SK-N-SH treated with all-trans-retinoic acid at 6 μM for 48 hours (cell line): ENCODE measurements at regions not wholly inside any gene's neighbourhood (a gene's known extent, or its start where the extent isn't known, plus 50 kb on each side); places are given as distances from the start of the nearest gene placed in this dataset.

Source experiments
- ATAC-seq: fragments of 200-7000 bp; cut with Tn5 transposase; 3 replicates; pipeline ENCODE4 v1.9.1; 2020; ENCODE audit warnings: mild to moderate bottlenecking, moderate library complexity
- ARNTL ChIP-seq: fragments of 450-650 bp; formaldehyde crosslinking; IDR thresholded peaks from 2 replicates; pipeline ENCODE4 v1.5.0; 2020; ENCODE audit warnings: low read depth, mild to moderate bottlenecking, moderate library complexity, borderline replicate concordance
- BACH2 ChIP-seq: fragments of 250-450 bp; sonication (Bioruptor Pico); IDR thresholded peaks from 2 replicates; pipeline ENCODE4 v1.9.0; 2021; ENCODE audit warnings: mild to moderate bottlenecking, borderline replicate concordance
- CREB5 ChIP-seq: fragments of 250-450 bp; sonication (Bioruptor Pico); IDR thresholded peaks from 2 replicates; pipeline ENCODE4 v1.5.1; 2020; ENCODE audit warnings: low read depth, mild to moderate bottlenecking, moderate library complexity
- CSDC2 ChIP-seq: fragments of 250-450 bp; sonication (Bioruptor Pico); IDR thresholded peaks from 2 replicates; pipeline ENCODE4 v1.5.0; 2020; ENCODE audit warnings: mild to moderate bottlenecking, moderate library complexity
- CSRNP3 ChIP-seq: fragments of 250-450 bp; sonication (Bioruptor Pico); IDR thresholded peaks from 2 replicates; pipeline ENCODE4 v1.5.1; 2021; ENCODE audit warnings: mild to moderate bottlenecking, moderate library complexity
- ESRRG ChIP-seq: fragments of 250-450 bp; sonication (Bioruptor Pico); IDR thresholded peaks from 2 replicates; pipeline ENCODE4 v1.6.1; 2021; ENCODE audit warnings: mild to moderate bottlenecking
- ISL1 ChIP-seq: fragments of 250-450 bp; sonication (Bioruptor Pico); IDR thresholded peaks from 2 replicates; pipeline ENCODE4 v2.1.2; 2022; ENCODE audit warnings: mild to moderate bottlenecking, moderate library complexity
- OSR1 ChIP-seq: fragments of 250-450 bp; sonication (Bioruptor Pico); IDR thresholded peaks from 2 replicates; pipeline ENCODE4 v1.8.0; 2022; ENCODE audit warnings: moderate library complexity, mild to moderate bottlenecking, inconsistent platforms
- PATZ1 ChIP-seq: fragments of 250-450 bp; sonication (Bioruptor Pico); IDR thresholded peaks from 2 replicates; pipeline ENCODE4 v1.8.0; 2020; ENCODE audit warnings: mild to moderate bottlenecking, moderate library complexity, borderline replicate concordance
- POU6F1 ChIP-seq: fragments of 250-450 bp; sonication (Bioruptor Pico); IDR thresholded peaks from 2 replicates; pipeline ENCODE4 v1.8.0; 2021; ENCODE audit warnings: low read depth, mild to moderate bottlenecking, moderate library complexity, borderline replicate concordance
- PPARA ChIP-seq: fragments of 250-450 bp; sonication (Bioruptor Pico); IDR thresholded peaks from 2 replicates; pipeline ENCODE4 v1.5.0; 2020; ENCODE audit warnings: mild to moderate bottlenecking, borderline replicate concordance
- RARB ChIP-seq: fragments of 250-450 bp; sonication (Bioruptor Pico); IDR thresholded peaks from 2 replicates; pipeline ENCODE4 v1.8.0; 2021; ENCODE audit warnings: mild to moderate bottlenecking, moderate library complexity
- SNAI2 ChIP-seq: fragments of 250-450 bp; sonication (Bioruptor Pico); IDR thresholded peaks from 2 replicates; pipeline ENCODE4 v1.5.0; 2020; ENCODE audit warnings: mild to moderate bottlenecking, moderate library complexity
- TCF4 ChIP-seq: fragments of 250-450 bp; sonication (Bioruptor Pico); IDR thresholded peaks from 2 replicates; pipeline ENCODE4 v1.8.0; 2021; ENCODE audit warnings: mild to moderate bottlenecking, moderate library complexity, borderline replicate concordance
- TOX ChIP-seq: fragments of 250-450 bp; sonication (Bioruptor Pico); IDR thresholded peaks from 2 replicates; pipeline ENCODE4 v1.8.0; 2021; ENCODE audit warnings: mild to moderate bottlenecking, moderate library complexity, borderline replicate concordance
- TSHZ2 ChIP-seq: fragments of 250-450 bp; sonication (Bioruptor Pico); IDR thresholded peaks from 2 replicates; pipeline ENCODE4 v1.5.0; 2020; ENCODE audit warnings: mild to moderate bottlenecking, moderate library complexity
- ZC3H10 ChIP-seq: fragments of 250-450 bp; sonication (Bioruptor Pico); IDR thresholded peaks from 2 replicates; pipeline ENCODE4 v1.5.1; 2021; ENCODE audit warnings: mild to moderate bottlenecking, moderate library complexity
- ZFP3 ChIP-seq: fragments of 250-450 bp; sonication (Bioruptor Pico); IDR thresholded peaks from 2 replicates; pipeline ENCODE4 v1.5.0; 2020; ENCODE audit warnings: mild to moderate bottlenecking, moderate library complexity
- ZFP30 ChIP-seq: fragments of 450-650 bp; formaldehyde crosslinking; IDR thresholded peaks from 2 replicates; pipeline ENCODE4 v1.5.0; 2022; ENCODE audit warnings: mild to moderate bottlenecking, moderate library complexity
- ZNF565 ChIP-seq: fragments of 450-650 bp; formaldehyde crosslinking; conservative IDR thresholded peaks from 2 replicates; pipeline ENCODE4 v1.5.0; 2020; ENCODE audit warnings: low read depth, mild to moderate bottlenecking, moderate library complexity
- ZNF70 ChIP-seq: fragments of 450-650 bp; formaldehyde crosslinking; IDR thresholded peaks from 2 replicates; pipeline ENCODE4 v1.5.0; 2020; ENCODE audit warnings: mild to moderate bottlenecking, moderate library complexity
- ZNF8 ChIP-seq: fragments of 450-650 bp; formaldehyde crosslinking; IDR thresholded peaks from 2 replicates; pipeline ENCODE4 v1.5.0; 2020; ENCODE audit warnings: mild to moderate bottlenecking, moderate library complexity

GRCh38 chr5:5071554-5071953 is 68.6 kb upstream of the ADAMTS16 start:
- no peak for ATAC-seq

GRCh38 chr5:5077236-5077635 is 62.9 kb upstream of the ADAMTS16 start:
- no peak for ATAC-seq
- TF ChIP-seq ZFP30 (CRISPR knock-in tag): no peak
- TF ChIP-seq ZFP3: no peak
- TF ChIP-seq SNAI2: no peak
- no peak for TF ChIP-seq TCF4
- TF ChIP-seq ZNF8: no peak
- no peak for TF ChIP-seq ZC3H10
- TF ChIP-seq ZNF70: no peak
- no peak for TF ChIP-seq POU6F1 (CRISPR knock-in tag)
- TF ChIP-seq BACH2 (CRISPR knock-in tag): no peak
- no peak for TF ChIP-seq RARB (CRISPR knock-in tag)
- no peak for TF ChIP-seq TOX (CRISPR knock-in tag)
- no peak for TF ChIP-seq PPARA (CRISPR knock-in tag)

More at GRCh38 chr5:5071554-5071953, 68.6 kb upstream of the ADAMTS16 start:
- no peak for TF ChIP-seq TOX (CRISPR knock-in tag)
- no peak for TF ChIP-seq ZNF70
- no peak for TF ChIP-seq PPARA (CRISPR knock-in tag)
- no peak for TF ChIP-seq CREB5 (CRISPR knock-in tag)
- no peak for TF ChIP-seq BACH2 (CRISPR knock-in tag)
- TF ChIP-seq TSHZ2 (CRISPR knock-in tag): no peak
- no peak for TF ChIP-seq CSRNP3
- TF ChIP-seq ARNTL (CRISPR knock-in tag): no peak
- TF ChIP-seq PATZ1 (CRISPR knock-in tag): no peak

- no peak for ATAC-seq
- TF ChIP-seq ZNF565 (CRISPR knock-in tag) (no peak), ISL1 (CRISPR knock-in tag) (no peak), PPARA (CRISPR knock-in tag) (no peak), ARNTL (CRISPR knock-in tag) (no peak), RARB (CRISPR knock-in tag) (no peak), CSRNP3 (no peak), PATZ1 (CRISPR knock-in tag) (no peak), CSDC2 (CRISPR knock-in tag) (no peak), ZNF70 (no peak), ZFP3 (no peak), ZC3H10 (no peak), ESRRG (CRISPR knock-in tag) (no peak), ZFP30 (CRISPR knock-in tag) (no peak), OSR1 (CRISPR knock-in tag) (no peak)
Observed at GRCh38 chr5:5078009-5078897, 61.9 kb upstream of the ADAMTS16 start.
